ENCODE measurements at regions not wholly inside any gene's neighbourhood (a gene's known extent, or its start where the extent isn't known, plus 50 kb on each side); places are given as distances from the start of the nearest gene placed in this dataset.
"Not testable (repeated sequence)": the region's sequence is repeated elsewhere in the genome, so short reads cannot be mapped to it uniquely, and the experiment has no call there.

GRCh38 chr14:44741431-44741830 is 220.3 kb downstream of the KLHL28 start:
- no peak overlapping the region for H3K4me2 ChIP-seq (ENCODE audit: low read length)
- no peak overlapping the region for H2AFZ ChIP-seq
- no peaks in the 10 kb centered on the region for H3K9me3 ChIP-seq (ENCODE audit: control insufficient read depth, low read length)
- no peaks in the 10 kb centered on the region for H3K79me2 ChIP-seq
- no peak overlapping the region for H3K27ac ChIP-seq
- no peaks in the 10 kb centered on the region for H3K27me3 ChIP-seq (ENCODE audit: control insufficient read depth, insufficient read depth, low read length)
- H3K36me3 ChIP-seq (ENCODE audit: control insufficient read depth, insufficient read depth, low read length) = no peaks in the 10 kb centered on the region
- no peak overlapping the region for H3K4me3 ChIP-seq (ENCODE audit: low read depth, low read length)
- no peak for TF ChIP-seq CTCF (IDR thresholded peaks at IDR 0.05)
- H3K4me1 ChIP-seq = no peaks in the 10 kb centered on the region
- H3K9ac ChIP-seq = no peak overlapping the region

- H3K9me3 ChIP-seq (ENCODE audit: control insufficient read depth, low read length) = no peaks in the 10 kb centered on the region
- no peaks in the 10 kb centered on the region for H3K36me3 ChIP-seq (ENCODE audit: control insufficient read depth, insufficient read depth, low read length)
- no peaks in the 10 kb centered on the region for H3K79me2 ChIP-seq
- no peak overlapping the region for H3K9ac ChIP-seq
- H3K4me3 ChIP-seq (ENCODE audit: low read depth, low read length) = no peak overlapping the region
- H3K4me1 ChIP-seq = no peaks in the 10 kb centered on the region
- H2AFZ ChIP-seq = no peak overlapping the region
- no peak overlapping the region for H3K4me2 ChIP-seq (ENCODE audit: low read length)
- no peak for TF ChIP-seq CTCF (IDR thresholded peaks at IDR 0.05)
- H3K27me3 ChIP-seq (ENCODE audit: control insufficient read depth, insufficient read depth, low read length) = no peaks in the 10 kb centered on the region
- H3K27ac ChIP-seq = no peak overlapping the region
Observed at GRCh38 chr14:44736326-44736725, 225.4 kb downstream of the KLHL28 start.

- H3K4me1 ChIP-seq = no peaks in the 10 kb centered on the region
- no peak overlapping the region for H3K4me3 ChIP-seq (ENCODE audit: low read depth, low read length)
- no peak for TF ChIP-seq CTCF (IDR thresholded peaks at IDR 0.05)
Observed at GRCh38 chr14:44732144-44732543, 225.1 kb upstream of the FSCB start.

GRCh38 chr14:44730860-44731259 is 223.8 kb upstream of the FSCB start:
- no peak overlapping the region for H2AFZ ChIP-seq
- no peaks in the 10 kb centered on the region for H3K27me3 ChIP-seq (ENCODE audit: control insufficient read depth, insufficient read depth, low read length)
- no peak overlapping the region for H3K9ac ChIP-seq
- TF ChIP-seq CTCF (IDR thresholded peaks at IDR 0.05) = no peak
- no peak overlapping the region for H3K4me3 ChIP-seq (ENCODE audit: low read depth, low read length)
- no peaks in the 10 kb centered on the region for H3K4me1 ChIP-seq
- H3K4me2 ChIP-seq (ENCODE audit: low read length) = no peak overlapping the region
- no peaks in the 10 kb centered on the region for H3K36me3 ChIP-seq (ENCODE audit: control insufficient read depth, insufficient read depth, low read length)
- no peak overlapping the region for H3K27ac ChIP-seq
- H3K9me3 ChIP-seq (ENCODE audit: control insufficient read depth, low read length) = no peaks in the 10 kb centered on the region
- H3K79me2 ChIP-seq = no peaks in the 10 kb centered on the region

More at GRCh38 chr14:44732144-44732543, 225.1 kb upstream of the FSCB start:
- Histone ChIP-seq H3K27ac (no peak overlapping the region), H3K9me3 (ENCODE audit: control insufficient read depth, low read length) (no peaks in the 10 kb centered on the region), H3K9ac (no peak overlapping the region), H3K36me3 (ENCODE audit: control insufficient read depth, insufficient read depth, low read length) (no peaks in the 10 kb centered on the region), H3K27me3 (ENCODE audit: control insufficient read depth, insufficient read depth, low read length) (no peaks in the 10 kb centered on the region), H2AFZ (no peak overlapping the region), H3K79me2 (no peaks in the 10 kb centered on the region), H3K4me2 (ENCODE audit: low read length) (no peak overlapping the region)

- H3K79me2 ChIP-seq; H3K4me1 ChIP-seq; H3K27ac ChIP-seq; H3K36me3 ChIP-seq (ENCODE audit: control insufficient read depth, insufficient read depth, low read length); H3K9me3 ChIP-seq (ENCODE audit: control insufficient read depth, low read length); H3K9ac ChIP-seq; H3K27me3 ChIP-seq (ENCODE audit: control insufficient read depth, insufficient read depth, low read length); H2AFZ ChIP-seq; H3K4me2 ChIP-seq (ENCODE audit: low read length); H3K4me3 ChIP-seq (ENCODE audit: low read depth, low read length): not testable (repeated sequence)
Observed at GRCh38 chr14:44721395-44721794, 214.3 kb upstream of the FSCB start.
